ENCODE measurements at regions not wholly inside any gene's neighbourhood (a gene's known extent, or its start where the extent isn't known, plus 50 kb on each side); places are given as distances from the start of the nearest gene placed in this dataset.
"Not testable (repeated sequence)": the region's sequence is repeated elsewhere in the genome, so short reads cannot be mapped to it uniquely, and the experiment has no call there.

GRCh38 chr3:118526758-118527513, 507.7 kb downstream of the IGSF11 start:
- Mint-ChIP-seq H3K4me3 (ENCODE audit: low read depth, unreplicated experiment) (no peak overlapping the region), H3K27me3 (ENCODE audit: unreplicated experiment) (no peaks in the 10 kb centered on the region), H3K36me3 (ENCODE audit: insufficient read depth, unreplicated experiment) (no peaks in the 10 kb centered on the region), H3K4me1 (ENCODE audit: low read depth, unreplicated experiment) (no peaks in the 10 kb centered on the region), H3K27ac (ENCODE audit: unreplicated experiment) (no peak overlapping the region), H3K9me3 (ENCODE audit: low read depth, unreplicated experiment) (no peaks in the 10 kb centered on the region)
- CTCF ChIA-PET, result no interaction called here
- no TSS peak for BruUV-seq (replicated peaks)
- no peak for TF ChIP-seq CTCF (IDR thresholded peaks at IDR 0.05; ENCODE audit: unreplicated experiment)
- intact Hi-C loops (cut with micrococcal nuclease; ENCODE audit: unreplicated experiment), result no loop called here
- no peak for DNase-seq

- intact Hi-C loops (cut with micrococcal nuclease; ENCODE audit: unreplicated experiment), result no loop called here
- no peaks in the 10 kb centered on the region for H3K27me3 Mint-ChIP-seq (ENCODE audit: unreplicated experiment)
- no peaks in the 10 kb centered on the region for H3K9me3 Mint-ChIP-seq (ENCODE audit: low read depth, unreplicated experiment)
- BruUV-seq (replicated peaks), result no TSS peak
- no peak overlapping the region for H3K4me3 Mint-ChIP-seq (ENCODE audit: low read depth, unreplicated experiment)
- no peaks in the 10 kb centered on the region for H3K36me3 Mint-ChIP-seq (ENCODE audit: insufficient read depth, unreplicated experiment)
- no peak for TF ChIP-seq CTCF (IDR thresholded peaks at IDR 0.05; ENCODE audit: unreplicated experiment)
- H3K4me1 Mint-ChIP-seq (ENCODE audit: low read depth, unreplicated experiment), result no peaks in the 10 kb centered on the region
- no peak overlapping the region for H3K27ac Mint-ChIP-seq (ENCODE audit: unreplicated experiment)
- no peak for DNase-seq
- CTCF ChIA-PET, result no interaction called here
Observed at GRCh38 chr3:118527514-118528044, 507.1 kb downstream of the IGSF11 start.

- Mint-ChIP-seq H3K9me3 (ENCODE audit: low read depth, unreplicated experiment) (no peaks in the 10 kb centered on the region), H3K36me3 (ENCODE audit: insufficient read depth, unreplicated experiment) (no peaks in the 10 kb centered on the region), H3K27me3 (ENCODE audit: unreplicated experiment) (no peaks in the 10 kb centered on the region), H3K4me1 (ENCODE audit: low read depth, unreplicated experiment) (no peaks in the 10 kb centered on the region), H3K4me3 (ENCODE audit: low read depth, unreplicated experiment) (no peak overlapping the region), H3K27ac (ENCODE audit: unreplicated experiment) (no peak overlapping the region)
- intact Hi-C loops (cut with micrococcal nuclease; ENCODE audit: unreplicated experiment), result no loop called here
- CTCF ChIA-PET, result no interaction called here
- no peak for TF ChIP-seq CTCF (IDR thresholded peaks at IDR 0.05; ENCODE audit: unreplicated experiment)
- no TSS peak for BruUV-seq (replicated peaks)
- no peak for DNase-seq
Observed at GRCh38 chr3:118529554-118529953, 505.1 kb downstream of the IGSF11 start.

GRCh38 chr3:118530350-118530922, 504.2 kb downstream of the IGSF11 start:
- intact Hi-C loops (cut with micrococcal nuclease; ENCODE audit: unreplicated experiment), result no loop called here
- no peak overlapping the region for H3K4me3 Mint-ChIP-seq (ENCODE audit: low read depth, unreplicated experiment)
- no peaks in the 10 kb centered on the region for H3K36me3 Mint-ChIP-seq (ENCODE audit: insufficient read depth, unreplicated experiment)
- H3K27ac Mint-ChIP-seq (ENCODE audit: unreplicated experiment), result no peak overlapping the region
- BruUV-seq (replicated peaks), result no TSS peak
- no peaks in the 10 kb centered on the region for H3K9me3 Mint-ChIP-seq (ENCODE audit: low read depth, unreplicated experiment)
- H3K4me1 Mint-ChIP-seq (ENCODE audit: low read depth, unreplicated experiment), result no peaks in the 10 kb centered on the region
- TF ChIP-seq CTCF (IDR thresholded peaks at IDR 0.05; ENCODE audit: unreplicated experiment), result no peak
- CTCF ChIA-PET, result no interaction called here
- DNase-seq, result no peak
- H3K27me3 Mint-ChIP-seq (ENCODE audit: unreplicated experiment), result no peaks in the 10 kb centered on the region

- BruUV-seq (replicated peaks); DNase-seq; H3K4me1 Mint-ChIP-seq (ENCODE audit: low read depth, unreplicated experiment); H3K36me3 Mint-ChIP-seq (ENCODE audit: insufficient read depth, unreplicated experiment); H3K4me3 Mint-ChIP-seq (ENCODE audit: low read depth, unreplicated experiment); H3K27me3 Mint-ChIP-seq (ENCODE audit: unreplicated experiment); CTCF ChIA-PET; intact Hi-C loops (cut with micrococcal nuclease; ENCODE audit: unreplicated experiment); H3K27ac Mint-ChIP-seq (ENCODE audit: unreplicated experiment); H3K9me3 Mint-ChIP-seq (ENCODE audit: low read depth, unreplicated experiment): not testable (repeated sequence)
Observed at GRCh38 chr3:118530927-118531356, 503.7 kb downstream of the IGSF11 start.
